MCF 10A (cell line): ENCODE measurements at regions not wholly inside any gene's neighbourhood (a gene's known extent, or its start where the extent isn't known, plus 50 kb on each side); places are given as distances from the start of the nearest gene placed in this dataset.

ENCODE experiments used
- BruUV-seq: library from RNA; stranded (reverse); fragments of 400-500 nt; replicated peaks from 2 replicates; lab custom pipeline; 2021; lab: Mats Ljungman, UMichigan
- CTCF ChIA-PET: fragments of 300-600 bp; sonication (Branson Sonifier 250); formaldehyde crosslinking; extraction: SDS; loops from one replicate; lab custom pipeline; 2021; ENCODE audit warnings: antibody characterized with exemption, inconsistent platforms; lab: Yijun Ruan, JAX
- POLR2A ChIA-PET: fragments of 300-600, 350-650 bp; sonication (Branson Sonifier 250); formaldehyde crosslinking; extraction: SDS; loops from one replicate; lab custom pipeline; 2020; ENCODE audit warnings: antibody characterized with exemption, inconsistent platforms; lab: Yijun Ruan, JAX
- DNase-seq: peaks from one replicate; pipeline ENCODE4 v3.0.0-alpha.2; 2018; ENCODE audit not compliant: unreplicated experiment
- H3K27ac Mint-ChIP-seq: one replicate; pipeline ENCODE4 v1.8.0; 2022; ENCODE audit warnings: mild to moderate bottlenecking, low read depth, mixed read lengths; ENCODE audit not compliant: unreplicated experiment
- H3K27me3 Mint-ChIP-seq: one replicate; pipeline ENCODE4 v1.8.0; 2022; ENCODE audit warnings: mixed read lengths; ENCODE audit not compliant: insufficient read depth, unreplicated experiment
- H3K36me3 Mint-ChIP-seq: one replicate; pipeline ENCODE4 v1.8.0; 2022; ENCODE audit warnings: mild to moderate bottlenecking, moderate library complexity, mixed read lengths; ENCODE audit not compliant: insufficient read depth, unreplicated experiment
- H3K4me1 Mint-ChIP-seq: one replicate; pipeline ENCODE4 v1.8.0; 2022; ENCODE audit warnings: mixed read lengths; ENCODE audit not compliant: insufficient read depth, unreplicated experiment
- H3K4me3 Mint-ChIP-seq: one replicate; pipeline ENCODE4 v1.8.0; 2022; ENCODE audit warnings: mild to moderate bottlenecking, moderate library complexity, mixed read lengths; ENCODE audit not compliant: unreplicated experiment
- H3K9me3 Mint-ChIP-seq: one replicate; pipeline ENCODE4 v1.8.0; 2022; ENCODE audit warnings: mixed read lengths; ENCODE audit not compliant: unreplicated experiment
- CTCF ChIP-seq: fragments of 200-600 bp; IDR thresholded peaks from one replicate; pipeline ENCODE4 v1.8.0; 2022; ENCODE audit warnings: antibody characterized with exemption, mild to moderate bottlenecking; ENCODE audit not compliant: unreplicated experiment
- intact Hi-C: fragments of 100-400 bp; cut with micrococcal nuclease; formaldehyde crosslinking; loops from 2 replicates; pipeline ENCODE4 v1.14.1; 2022

GRCh38 chr22:49649166-49650068 lies 178.3 kb downstream of the BRD1 start:
- H3K36me3 Mint-ChIP-seq = no peaks in the 10 kb centered on the region
- H3K9me3 Mint-ChIP-seq = peaks cover 31% of the 10 kb centered on the region
- H3K27ac Mint-ChIP-seq = no peak overlapping the region
- BruUV-seq = no TSS peak
- CTCF ChIA-PET = no interaction called here
- no peaks in the 10 kb centered on the region for H3K27me3 Mint-ChIP-seq
- DNase-seq = no peak
- POLR2A ChIA-PET = no interaction called here
- H3K4me3 Mint-ChIP-seq = no peak overlapping the region
- no peak for TF ChIP-seq CTCF
- H3K4me1 Mint-ChIP-seq = no peaks in the 10 kb centered on the region
- intact Hi-C loops = no loop called here

- intact Hi-C loops = no loop called here
- no peaks in the 10 kb centered on the region for H3K36me3 Mint-ChIP-seq
Observed at GRCh38 chr22:49648053-49648452, 179.6 kb downstream of the BRD1 start.

GRCh38 chr22:49647627-49648026 lies 180.0 kb downstream of the BRD1 start:
- ChIA-PET POLR2A (no interaction called here), CTCF (no interaction called here)
- Mint-ChIP-seq H3K27ac (no peak overlapping the region), H3K9me3 (peaks cover 28% of the 10 kb centered on the region), H3K36me3 (no peaks in the 10 kb centered on the region), H3K27me3 (no peaks in the 10 kb centered on the region), H3K4me1 (no peaks in the 10 kb centered on the region), H3K4me3 (no peak overlapping the region)
- TF ChIP-seq CTCF = no peak
- intact Hi-C loops = no loop called here
- DNase-seq = no peak
- no TSS peak for BruUV-seq

More at GRCh38 chr22:49648053-49648452, 179.6 kb downstream of the BRD1 start:
- ChIA-PET POLR2A (no interaction called here), CTCF (no interaction called here)
- H3K27ac Mint-ChIP-seq = no peak overlapping the region
- H3K27me3 Mint-ChIP-seq = no peaks in the 10 kb centered on the region
- DNase-seq = no peak
- no TSS peak for BruUV-seq
- no peaks in the 10 kb centered on the region for H3K4me1 Mint-ChIP-seq
- TF ChIP-seq CTCF = no peak
- no peak overlapping the region for H3K4me3 Mint-ChIP-seq
- H3K9me3 Mint-ChIP-seq = peaks cover 31% of the 10 kb centered on the region

GRCh38 chr22:49646876-49647275 lies 180.8 kb downstream of the BRD1 start:
- no peak for TF ChIP-seq CTCF
- no peaks in the 10 kb centered on the region for H3K4me1 Mint-ChIP-seq

More at GRCh38 chr22:49646876-49647275, 180.8 kb downstream of the BRD1 start:
- Mint-ChIP-seq H3K4me3 (no peak overlapping the region), H3K27me3 (no peaks in the 10 kb centered on the region), H3K36me3 (no peaks in the 10 kb centered on the region), H3K27ac (no peak overlapping the region), H3K9me3 (peaks cover 23% of the 10 kb centered on the region)
- BruUV-seq = no TSS peak
- CTCF ChIA-PET = no interaction called here
- POLR2A ChIA-PET = no interaction called here
- intact Hi-C loops = no loop called here
- DNase-seq = no peak
